Smooth muscle cell (in vitro differentiated cells): ENCODE measurements at regions not wholly inside any gene's neighbourhood (a gene's known extent, or its start where the extent isn't known, plus 50 kb on each side); places are given as distances from the start of the nearest gene placed in this dataset.

Source experiments
- DNase-seq: peaks from one replicate; lab custom pipeline; 2025; ENCODE audit not compliant: unreplicated experiment; lab: John Stamatoyannopoulos, UW
- H2AFZ ChIP-seq: fragments of 200-600 bp; sonication (generic); 2 replicates; pipeline ENCODE4 v1.6.0; 2016; ENCODE audit warnings: antibody characterized with exemption, low read depth, mild to moderate bottlenecking
- H3F3A ChIP-seq: fragments of 200-600 bp; sonication (generic); 2 replicates; pipeline ENCODE4 v1.6.0; 2017; ENCODE audit warnings: antibody characterized with exemption, low read depth
- H3K27ac ChIP-seq: fragments of 200-600 bp; sonication (generic); 2 replicates; pipeline ENCODE4 v1.5.1; 2016; ENCODE audit warnings: low read depth, mild to moderate bottlenecking
- H3K27me3 ChIP-seq: fragments of 200-600 bp; sonication (generic); 2 replicates; pipeline ENCODE4 v1.6.1; 2016; ENCODE audit warnings: low read depth, mild to moderate bottlenecking
- H3K36me3 ChIP-seq: fragments of 200-600 bp; sonication (generic); 2 replicates; pipeline ENCODE4 v1.5.1; 2016; ENCODE audit warnings: low read depth
- H3K4me1 ChIP-seq: fragments of 200-600 bp; sonication (generic); 2 replicates; pipeline ENCODE4 v1.5.1; 2016; ENCODE audit warnings: low read depth
- H3K4me2 ChIP-seq: fragments of 200-600 bp; sonication (generic); 2 replicates; pipeline ENCODE4 v1.6.0; 2016; ENCODE audit warnings: mild to moderate bottlenecking
- H3K4me3 ChIP-seq: fragments of 200-600 bp; sonication (generic); 2 replicates; pipeline ENCODE4 v1.5.1; 2016; ENCODE audit warnings: mild to moderate bottlenecking
- H3K79me2 ChIP-seq: fragments of 200-600 bp; sonication (generic); 2 replicates; pipeline ENCODE4 v1.6.0; 2016; ENCODE audit warnings: low read depth, mild to moderate bottlenecking
- H3K9ac ChIP-seq: fragments of 200-600 bp; sonication (generic); 2 replicates; pipeline ENCODE4 v1.6.0; 2016; ENCODE audit warnings: low read depth
- H3K9me3 ChIP-seq: fragments of 200-600 bp; sonication (generic); replicated peaks from 2 replicates; pipeline ENCODE4 v1.5.1; 2016; ENCODE audit warnings: low read depth
- H4K20me1 ChIP-seq: fragments of 200-600 bp; sonication (generic); 2 replicates; pipeline ENCODE4 v1.6.0; 2016; ENCODE audit warnings: low read depth
- CTCF ChIP-seq: fragments of 200-600 bp; sonication (generic); IDR thresholded peaks from 2 replicates; pipeline ENCODE4 v1.5.1; 2017; ENCODE audit warnings: borderline replicate concordance, mild to moderate bottlenecking, antibody characterized with exemption; ENCODE audit not compliant: insufficient read depth, poor library complexity, severe bottlenecking
- WGBS: methylation state at CpG from one replicate; pipeline ENCODE4 v1.1.7; 2016; ENCODE audit warnings: low lambda C conversion rate; 5-methylcytosine and 5-hydroxymethylcytosine counted together

DNA sequence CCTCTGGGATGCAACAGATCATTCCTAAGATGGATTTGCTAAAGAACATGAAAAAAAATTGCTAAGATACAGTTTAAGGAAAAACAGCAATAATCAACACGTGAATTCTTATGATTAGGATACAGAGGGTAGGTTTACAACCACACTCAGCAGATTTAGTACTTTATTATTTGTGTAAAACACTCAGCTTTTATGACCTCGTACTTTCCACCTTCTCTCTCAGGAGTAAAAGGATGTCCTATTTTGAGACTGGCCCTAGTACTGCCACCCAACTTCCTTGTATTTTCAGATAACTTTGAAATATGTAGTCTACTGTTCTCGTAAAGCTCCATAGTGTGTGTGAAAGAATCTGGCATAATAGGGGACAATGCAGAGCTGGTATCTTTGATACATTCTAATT lies 186.1 kb downstream of the ARL4A start:
- Histone ChIP-seq H3K4me2 (no peak overlapping the region), H3K27ac (no peak overlapping the region), H2AFZ (no peak overlapping the region), H3K27me3 (no peaks in the 10 kb centered on the region), H3K4me3 (no peak overlapping the region), H3K9me3 (no peaks in the 10 kb centered on the region), H3K4me1 (no peaks in the 10 kb centered on the region), H3K79me2 (no peaks in the 10 kb centered on the region), H3K36me3 (no peaks in the 10 kb centered on the region), H3K9ac (no peak overlapping the region), H3F3A (no peaks in the 10 kb centered on the region), H4K20me1 (no peaks in the 10 kb centered on the region)
- TF ChIP-seq CTCF = no peak
- DNase-seq = no peak
- 69% methylated on average over 3 of the region's 3 CpGs for WGBS

GRCh38 chr7:12879139-12879538 lies 191.7 kb downstream of the ARL4A start:
- Histone ChIP-seq H3K79me2 (no peaks in the 10 kb centered on the region), H3K4me1 (no peaks in the 10 kb centered on the region), H3K4me3 (no peak overlapping the region), H3K9ac (no peak overlapping the region), H3K9me3 (no peaks in the 10 kb centered on the region), H3F3A (no peaks in the 10 kb centered on the region), H3K27me3 (no peaks in the 10 kb centered on the region), H3K36me3 (no peaks in the 10 kb centered on the region), H3K27ac (no peak overlapping the region), H4K20me1 (no peaks in the 10 kb centered on the region), H2AFZ (no peak overlapping the region), H3K4me2 (no peak overlapping the region)
- TF ChIP-seq CTCF = no peak
- DNase-seq = no peak

- H3K4me3 ChIP-seq = no peak overlapping the region
- no peaks in the 10 kb centered on the region for H3K36me3 ChIP-seq
- no peak overlapping the region for H2AFZ ChIP-seq
- no peaks in the 10 kb centered on the region for H3F3A ChIP-seq
- H3K4me1 ChIP-seq = peaks cover 4% of the 10 kb centered on the region
- H4K20me1 ChIP-seq = no peaks in the 10 kb centered on the region
- no peak for DNase-seq
- H3K9ac ChIP-seq = no peak overlapping the region
- no peak overlapping the region for H3K4me2 ChIP-seq
- no peaks in the 10 kb centered on the region for H3K27me3 ChIP-seq
- H3K27ac ChIP-seq = no peak overlapping the region
- no peaks in the 10 kb centered on the region for H3K79me2 ChIP-seq
- H3K9me3 ChIP-seq = no peaks in the 10 kb centered on the region
- no peak for TF ChIP-seq CTCF
- 97% methylated on average over 2 of the region's 2 CpGs for WGBS
Observed at GRCh38 chr7:12881712-12882111, 194.3 kb downstream of the ARL4A start.

- no peaks in the 10 kb centered on the region for H3F3A ChIP-seq
- H4K20me1 ChIP-seq = no peaks in the 10 kb centered on the region
- no peak overlapping the region for H3K9ac ChIP-seq
- DNase-seq = no peak
- no peaks in the 10 kb centered on the region for H3K36me3 ChIP-seq
- no peaks in the 10 kb centered on the region for H3K27me3 ChIP-seq
- no peaks in the 10 kb centered on the region for H3K79me2 ChIP-seq
- no peak overlapping the region for H2AFZ ChIP-seq
- peaks cover 4% of the 10 kb centered on the region for H3K4me1 ChIP-seq
- 97% methylated on average over 1 of the region's 1 CpG for WGBS
- H3K9me3 ChIP-seq = no peaks in the 10 kb centered on the region
- no peak overlapping the region for H3K27ac ChIP-seq
- H3K4me3 ChIP-seq = no peak overlapping the region
- no peak for TF ChIP-seq CTCF
- no peak overlapping the region for H3K4me2 ChIP-seq
Observed at GRCh38 chr7:12882710-12883109, 195.3 kb downstream of the ARL4A start.
